HG03097 (cell line): ENCODE measurements at regions not wholly inside any gene's neighbourhood (a gene's known extent, or its start where the extent isn't known, plus 50 kb on each side); places are given as distances from the start of the nearest gene placed in this dataset.
"Not testable (repeated sequence)": the region's sequence is repeated elsewhere in the genome, so short reads cannot be mapped to it uniquely, and the experiment has no call there.

Experiments used
- ATAC-seq: cut with Tn5 transposase; IDR thresholded peaks from one replicate; pipeline ENCODE4 v1.9.1; 2021; ENCODE audit not compliant: unreplicated experiment, low FRiP score

DNA sequence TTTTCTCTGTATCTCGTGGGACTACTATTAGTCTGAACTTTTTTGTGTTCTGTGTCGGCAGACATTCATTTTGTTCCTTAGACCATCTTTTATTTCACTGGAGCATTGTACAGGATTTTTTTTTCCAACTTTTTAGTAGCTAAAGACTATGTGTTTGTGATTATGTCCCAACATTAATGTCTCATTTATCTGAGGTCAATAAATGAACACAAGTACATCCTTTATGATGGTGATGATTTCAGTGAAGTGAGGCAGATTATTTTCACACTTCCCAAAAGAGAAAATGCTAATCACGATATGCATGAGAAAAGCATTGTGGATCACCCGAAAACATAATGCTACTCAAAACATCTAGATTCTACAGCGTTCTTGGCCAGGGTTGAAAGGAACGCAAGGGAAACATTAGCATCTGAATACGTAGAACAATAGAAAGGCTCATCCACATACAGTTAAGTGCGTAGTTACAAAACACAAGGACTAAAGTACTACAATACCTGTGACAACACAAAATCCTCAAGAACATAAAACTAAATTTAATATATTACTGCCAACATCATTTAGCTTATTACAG, 981.7 kb upstream of the NCAM2 start:
- ATAC-seq, result no peak

DNA sequence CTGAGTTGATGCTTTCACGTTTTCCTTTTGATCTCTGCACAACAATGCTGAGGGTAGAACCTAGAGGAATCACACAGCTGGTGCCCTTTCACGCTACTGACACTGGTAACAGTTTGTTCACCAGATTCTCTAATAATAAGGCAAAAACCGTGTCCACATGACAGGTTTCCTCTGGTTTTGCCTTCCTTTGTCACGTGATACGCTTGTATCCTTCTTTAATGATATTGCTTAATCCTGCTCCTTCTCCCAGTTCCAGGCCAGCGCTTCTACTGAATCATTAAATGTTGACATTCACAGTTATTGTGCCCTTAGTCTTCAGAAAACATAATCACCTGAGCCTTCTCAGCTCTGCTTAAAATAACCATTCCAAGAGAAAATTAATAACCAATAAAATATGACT, 978.2 kb upstream of the NCAM2 start:
- no peak for ATAC-seq

DNA sequence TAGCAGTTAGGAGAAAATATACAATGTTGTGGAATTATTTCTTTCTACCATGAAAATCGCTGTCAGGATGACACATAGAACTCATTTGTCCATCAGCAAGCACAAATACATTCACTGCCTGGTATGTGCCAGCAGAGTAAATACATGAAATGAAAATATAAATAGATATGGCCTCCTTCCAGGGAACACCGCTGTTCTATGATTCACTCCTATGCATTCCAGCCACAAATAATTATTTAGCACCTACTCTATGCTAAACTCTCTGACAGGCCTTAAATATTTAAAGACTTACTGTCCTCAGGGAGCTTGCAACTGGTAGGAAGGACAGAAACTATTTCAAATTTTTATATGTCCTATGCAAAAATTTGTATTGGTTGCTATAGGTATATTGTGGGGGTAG, 975.0 kb upstream of the NCAM2 start:
- no peak for ATAC-seq

DNA sequence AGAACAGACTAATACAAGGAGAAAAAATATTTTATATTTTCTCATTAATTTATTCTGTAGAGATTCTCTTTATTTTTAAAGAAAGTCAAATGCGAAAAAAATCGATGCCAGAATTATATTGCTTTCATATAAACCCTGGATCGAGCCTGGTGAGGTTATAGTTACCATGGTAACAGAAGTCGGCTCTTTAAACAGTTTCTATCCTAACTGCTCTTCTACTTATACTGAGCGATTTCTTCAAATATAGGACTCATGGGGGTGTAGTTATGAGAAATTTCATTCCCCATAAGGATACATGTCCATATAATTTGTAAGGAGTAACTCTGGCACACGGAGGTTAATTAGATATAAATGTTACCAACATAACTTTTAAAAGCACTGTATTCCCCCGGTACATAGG, 973.5 kb upstream of the NCAM2 start:
- ATAC-seq, result no peak

DNA sequence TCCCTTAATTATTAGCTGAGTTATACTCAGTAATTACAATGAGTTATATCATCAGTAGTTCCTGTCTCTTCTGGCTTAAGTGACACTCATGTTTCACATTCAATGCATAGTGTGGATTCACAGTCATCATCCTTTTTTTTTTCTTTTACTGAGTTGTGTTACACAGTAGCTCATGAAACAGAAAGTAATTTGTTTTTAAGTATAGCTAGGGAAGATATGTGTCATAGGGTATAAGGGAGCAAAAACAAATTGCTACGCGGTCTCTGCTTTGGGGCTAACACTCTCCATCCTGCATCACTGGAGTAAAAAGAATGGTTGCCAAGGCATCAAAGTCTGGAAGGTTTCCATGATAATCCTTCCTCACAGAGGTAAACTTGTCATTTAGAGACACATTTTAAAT, 971.7 kb upstream of the NCAM2 start:
- ATAC-seq, result no peak

DNA sequence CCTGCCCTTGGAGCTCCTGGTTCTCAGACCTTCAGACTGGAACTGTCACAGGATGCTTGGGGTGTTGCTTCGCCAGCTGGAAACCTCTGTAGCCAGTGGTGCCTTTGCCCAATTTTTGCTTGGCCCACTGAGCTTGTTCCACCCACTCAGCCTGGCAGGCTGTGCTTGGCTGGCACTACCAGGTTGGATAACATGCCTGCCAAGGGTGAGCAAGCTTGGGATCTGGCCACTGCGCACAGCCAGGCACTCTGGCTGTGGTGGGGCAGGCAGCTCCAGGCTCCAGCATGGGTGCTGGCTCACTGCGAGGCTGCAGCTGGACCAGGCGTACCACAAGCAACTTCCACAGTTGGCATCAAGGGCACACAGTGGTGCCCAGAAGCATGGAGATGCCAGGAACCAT, 967.8 kb upstream of the NCAM2 start:
- no peak for ATAC-seq

DNA sequence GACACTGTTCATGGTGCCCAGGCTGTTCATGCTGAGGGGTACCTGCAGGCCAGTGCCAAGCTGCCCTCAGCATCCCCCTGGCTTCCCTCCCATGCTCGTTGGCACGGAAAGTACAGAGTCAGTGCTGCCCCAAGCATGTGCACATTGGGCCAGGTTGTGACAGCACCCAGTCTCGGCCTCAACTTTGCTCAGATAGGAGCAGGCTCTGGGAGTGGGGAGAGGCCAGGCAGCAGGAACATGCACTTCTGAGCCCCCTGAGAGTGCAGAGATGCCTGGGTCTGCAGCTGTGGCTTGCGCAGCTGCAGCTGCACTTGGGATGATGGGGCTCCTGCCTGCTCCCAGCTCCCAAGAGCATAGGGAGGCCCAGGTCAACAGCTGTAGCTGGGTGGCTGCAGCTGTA, 966.4 kb upstream of the NCAM2 start:
- no peak for ATAC-seq

DNA sequence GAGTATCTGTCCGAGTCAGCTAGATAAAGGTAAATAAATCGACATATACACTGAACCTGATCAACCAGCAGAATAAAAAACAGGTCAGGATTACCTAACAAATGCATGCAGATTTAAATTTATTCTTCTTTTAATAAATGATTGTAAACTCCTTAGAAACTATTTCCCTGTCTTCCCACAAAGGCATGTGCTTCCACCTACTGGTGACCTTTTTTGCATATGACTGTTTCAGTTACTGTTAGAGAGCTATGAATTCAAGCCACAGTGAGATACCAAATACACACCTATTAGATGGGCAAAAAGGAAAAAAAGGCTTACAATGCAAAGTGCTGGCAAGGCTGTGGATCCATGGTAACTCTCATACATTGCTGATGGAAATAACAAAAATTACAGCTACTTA, 957.4 kb upstream of the NCAM2 start:
- no peak for ATAC-seq

DNA sequence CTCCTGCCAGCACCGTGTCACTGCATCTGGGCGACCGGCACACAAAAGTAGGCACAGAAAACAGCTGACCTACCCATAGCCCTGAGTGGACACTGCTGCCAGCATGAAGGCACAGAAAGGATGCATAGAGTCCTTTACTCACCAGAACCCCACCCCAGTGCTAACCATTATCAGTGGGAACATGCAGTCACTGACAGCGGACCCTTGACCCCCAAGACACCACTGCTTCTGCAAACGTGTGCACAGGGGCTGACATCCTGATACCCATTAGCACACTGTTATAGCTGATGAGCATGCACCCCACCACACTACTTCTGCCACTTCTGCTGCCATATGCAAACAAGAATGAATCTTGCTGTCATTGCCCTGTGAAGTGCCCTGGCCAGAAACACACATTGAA, 953.0 kb upstream of the NCAM2 start:
- ATAC-seq, result no peak

DNA sequence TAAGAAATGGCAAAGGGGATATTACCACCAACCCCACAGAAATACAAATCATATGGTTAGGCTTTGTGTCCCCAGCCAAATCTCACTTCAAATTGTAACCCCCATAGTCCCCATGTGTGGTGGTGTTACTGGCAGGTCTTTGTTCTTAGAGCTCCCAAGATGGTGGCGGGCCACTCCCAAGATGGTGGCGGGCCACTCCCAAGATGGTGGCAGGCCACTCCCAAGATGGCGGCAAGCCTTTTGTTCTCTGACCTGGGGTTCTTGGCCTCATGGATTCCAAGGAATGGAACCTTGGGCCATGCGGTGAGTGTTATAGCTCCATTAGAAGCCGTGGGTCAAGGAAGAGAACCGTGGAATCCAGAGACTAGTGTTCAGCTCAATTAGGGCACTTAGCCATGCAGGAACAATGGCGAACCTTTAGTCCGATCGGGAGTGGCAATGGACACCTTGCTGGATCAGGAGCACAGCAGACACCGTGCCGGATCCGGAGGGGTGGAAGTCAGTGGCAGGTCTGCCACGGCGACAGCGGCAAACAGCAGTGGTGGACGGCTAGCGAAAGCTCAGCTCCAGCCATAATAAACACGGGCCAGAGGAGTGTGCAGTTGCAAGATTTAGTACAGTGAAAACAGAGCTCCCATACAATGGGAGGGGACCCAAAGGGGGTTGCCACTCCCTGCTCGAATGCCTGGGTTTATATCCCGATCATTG, 949.9 kb upstream of the NCAM2 start:
- not testable (repeated sequence) for ATAC-seq

DNA sequence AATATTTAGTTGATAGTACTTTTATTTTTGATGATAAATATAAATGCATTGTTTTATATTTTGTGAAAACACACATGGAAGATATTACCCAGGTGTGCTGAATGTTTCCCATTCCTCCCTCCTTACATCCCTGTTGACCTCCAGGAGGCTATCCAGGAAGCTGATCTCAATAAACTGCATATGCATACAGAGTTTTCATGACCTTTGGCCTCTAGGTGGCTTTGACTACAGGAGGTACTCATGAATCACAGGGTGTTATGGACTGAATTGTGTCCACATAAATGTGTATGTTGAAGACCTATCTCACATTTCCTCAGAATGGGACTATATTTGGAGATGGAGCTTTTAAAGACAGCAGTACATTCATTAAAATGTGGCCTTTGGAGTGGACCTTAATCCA, 914.9 kb upstream of the NCAM2 start:
- ATAC-seq, result no peak

DNA sequence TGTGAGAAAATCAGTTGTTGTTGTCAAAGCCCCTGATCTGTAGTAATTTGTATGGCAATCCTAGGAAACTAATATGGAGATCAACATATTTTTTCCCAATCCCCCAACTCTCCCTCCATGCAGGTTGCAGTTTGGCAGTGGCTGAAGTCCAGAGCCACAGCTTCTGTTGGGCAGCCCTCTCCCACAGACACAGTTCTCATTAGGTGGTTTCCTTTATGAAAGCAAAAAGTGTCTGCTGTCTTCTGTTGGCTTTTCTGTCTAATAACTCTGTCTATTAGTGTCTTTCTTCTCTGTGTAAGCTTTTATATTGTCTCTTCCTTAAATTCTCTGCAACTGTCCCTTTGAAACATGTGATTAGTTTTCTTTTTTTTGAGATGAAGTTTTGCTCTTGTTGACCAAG, 914.3 kb upstream of the NCAM2 start:
- no peak for ATAC-seq

DNA sequence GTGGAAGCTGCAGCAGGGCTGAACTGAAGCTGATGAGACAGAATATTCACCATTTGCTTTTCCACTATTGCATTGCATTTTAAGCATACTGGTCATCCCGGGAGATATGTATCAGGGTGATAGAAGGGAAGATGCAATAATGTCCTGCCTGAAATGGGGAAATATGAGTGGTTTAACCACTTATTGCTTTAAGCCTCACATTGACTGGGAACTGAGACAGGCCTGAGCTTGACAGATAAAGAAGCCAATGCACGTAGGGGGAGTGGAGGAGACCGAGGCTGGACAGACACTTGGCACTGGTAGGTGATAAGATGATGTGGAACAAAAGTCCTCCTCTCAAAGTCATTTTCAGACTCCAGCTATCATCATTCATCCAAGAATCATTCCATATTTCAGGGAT, 911.7 kb upstream of the NCAM2 start:
- no peak for ATAC-seq

DNA sequence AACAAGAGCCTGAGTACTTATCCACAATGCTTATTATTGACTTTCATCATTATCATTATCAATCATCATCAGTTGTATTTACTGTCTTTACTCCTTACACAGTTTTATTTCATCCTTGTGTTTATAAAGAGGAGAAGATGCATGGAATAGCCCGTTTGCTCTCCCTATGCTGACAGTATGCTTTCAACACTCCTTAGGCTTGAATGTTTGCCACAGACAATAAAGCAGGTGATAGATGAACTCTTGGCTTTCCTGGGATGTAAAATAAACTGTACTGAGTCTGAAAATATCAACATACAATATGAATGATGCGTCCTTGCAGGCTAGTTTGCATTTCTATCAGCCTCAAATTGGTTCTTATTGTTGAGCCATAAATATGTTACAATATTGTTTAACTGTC, 891.8 kb upstream of the NCAM2 start:
- no peak for ATAC-seq

DNA sequence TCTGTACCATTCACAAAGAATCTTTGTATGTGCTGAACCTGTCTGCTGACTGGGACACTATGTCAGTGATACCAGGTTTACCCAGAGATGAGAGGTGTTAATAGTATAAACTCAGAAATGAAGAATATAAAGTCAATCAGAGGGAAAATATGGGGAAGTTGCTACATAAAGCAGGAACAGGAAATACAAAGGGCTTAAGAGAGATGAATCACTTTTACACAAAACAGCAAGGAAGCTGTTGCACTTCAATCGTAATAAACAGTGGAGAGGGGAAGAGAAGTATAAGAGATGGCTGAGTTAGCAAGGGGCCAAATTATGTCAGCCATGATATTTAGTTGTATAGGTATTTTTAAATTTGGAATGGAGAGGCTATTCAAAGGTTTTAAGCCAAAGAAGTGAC, 890.2 kb upstream of the NCAM2 start:
- no peak for ATAC-seq

DNA sequence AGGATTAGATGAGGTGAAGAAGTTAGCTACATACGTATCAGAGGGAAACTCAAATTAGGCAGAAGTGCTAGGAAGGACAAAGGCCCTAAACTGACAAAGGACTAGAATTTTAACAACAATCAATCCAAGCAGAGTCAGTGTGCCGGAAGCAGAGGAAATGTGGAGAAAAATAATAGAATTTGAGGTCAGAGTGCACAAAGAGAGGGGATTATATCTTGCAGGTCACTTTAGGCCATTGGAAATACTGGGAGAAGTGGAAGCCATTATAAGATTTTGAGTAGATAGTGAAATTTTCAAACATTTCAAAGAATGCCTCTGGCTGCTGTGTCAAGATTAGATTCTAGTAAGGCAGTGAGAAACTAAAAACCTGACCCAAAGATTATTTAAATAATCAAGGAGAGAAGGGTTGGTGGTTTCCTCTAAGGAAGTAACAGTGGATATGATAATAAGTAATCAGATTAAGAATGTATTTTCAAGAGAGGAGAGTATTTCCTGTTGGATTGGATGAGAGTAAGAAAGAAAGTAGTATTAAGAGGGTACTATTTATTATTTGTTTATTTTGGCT, 889.2 kb upstream of the NCAM2 start:
- no peak for ATAC-seq

DNA sequence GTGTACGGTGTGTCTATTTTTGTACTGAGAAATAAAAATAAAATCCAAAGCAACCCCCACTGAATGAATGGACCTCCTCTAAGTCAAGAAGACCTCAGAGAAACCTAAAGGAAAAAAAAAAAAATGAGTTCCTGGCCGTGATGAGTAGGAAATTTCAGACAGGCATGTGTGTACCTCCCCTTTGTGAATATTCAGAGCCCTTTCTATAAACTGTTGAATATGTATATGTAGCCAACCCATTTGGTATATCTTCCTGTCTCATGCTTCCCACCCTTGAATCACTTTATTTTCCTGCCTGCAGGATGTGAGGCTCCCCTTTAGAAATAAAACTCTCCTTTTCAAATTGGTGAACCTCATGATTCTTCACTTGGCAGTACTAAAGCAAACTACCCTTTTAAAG, 887.8 kb upstream of the NCAM2 start:
- ATAC-seq, result no peak

DNA sequence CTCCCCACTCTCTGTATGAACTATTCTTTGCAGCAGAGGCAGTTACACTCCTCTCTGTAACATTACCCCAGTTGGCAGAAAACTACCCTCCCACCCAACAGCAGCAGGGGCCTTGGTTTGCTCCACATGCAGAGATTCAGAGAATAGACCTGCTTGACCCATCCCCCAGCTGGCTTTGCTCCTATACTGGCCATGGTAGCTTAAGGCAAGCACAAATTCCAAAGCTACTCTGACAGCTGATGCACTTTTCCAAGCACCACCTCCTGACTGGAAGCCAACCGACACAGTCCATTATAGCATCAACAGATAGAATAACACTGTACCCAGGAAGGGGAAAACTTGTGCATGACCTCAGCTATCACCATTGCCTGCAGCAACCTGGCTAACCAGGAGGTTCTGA, 846.5 kb upstream of the NCAM2 start:
- ATAC-seq, result no peak

DNA sequence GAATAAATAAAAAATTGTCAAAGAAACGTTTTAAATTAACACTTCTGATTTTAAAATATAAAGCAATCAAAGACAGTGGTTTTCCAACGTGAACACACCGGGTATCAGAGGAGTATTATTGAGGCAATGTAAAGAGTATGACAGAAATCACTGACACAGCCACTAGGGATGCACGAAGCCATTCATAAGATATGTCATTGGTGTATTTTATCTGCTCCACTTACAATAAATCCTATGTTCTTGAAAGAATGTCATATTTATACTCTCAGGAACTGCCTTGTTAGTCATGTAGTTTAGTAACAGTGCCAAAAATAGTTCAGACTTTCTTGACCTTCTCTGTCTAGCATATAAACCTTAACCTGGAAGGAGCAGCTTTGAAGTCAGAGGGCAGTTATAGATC, 835.0 kb upstream of the NCAM2 start:
- ATAC-seq, result no peak

DNA sequence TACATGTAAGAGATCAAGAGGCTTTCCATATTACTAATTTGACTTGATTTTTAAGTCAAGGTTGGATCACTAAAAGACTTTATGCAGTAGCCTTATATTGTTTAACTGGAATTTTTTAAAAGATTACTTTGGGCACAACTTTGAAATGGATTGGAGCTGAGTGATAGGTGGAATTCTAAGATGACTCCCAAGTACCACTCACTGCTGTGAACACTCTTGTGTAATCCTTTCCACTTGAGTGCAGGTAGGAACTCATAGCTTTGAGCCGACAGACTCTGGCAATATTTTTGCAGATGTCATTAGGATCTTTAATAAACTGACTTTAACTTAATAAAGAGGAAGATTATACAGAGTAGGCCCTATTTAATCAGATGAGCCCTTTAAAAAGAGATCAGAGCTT, 831.1 kb upstream of the NCAM2 start:
- no peak for ATAC-seq

DNA sequence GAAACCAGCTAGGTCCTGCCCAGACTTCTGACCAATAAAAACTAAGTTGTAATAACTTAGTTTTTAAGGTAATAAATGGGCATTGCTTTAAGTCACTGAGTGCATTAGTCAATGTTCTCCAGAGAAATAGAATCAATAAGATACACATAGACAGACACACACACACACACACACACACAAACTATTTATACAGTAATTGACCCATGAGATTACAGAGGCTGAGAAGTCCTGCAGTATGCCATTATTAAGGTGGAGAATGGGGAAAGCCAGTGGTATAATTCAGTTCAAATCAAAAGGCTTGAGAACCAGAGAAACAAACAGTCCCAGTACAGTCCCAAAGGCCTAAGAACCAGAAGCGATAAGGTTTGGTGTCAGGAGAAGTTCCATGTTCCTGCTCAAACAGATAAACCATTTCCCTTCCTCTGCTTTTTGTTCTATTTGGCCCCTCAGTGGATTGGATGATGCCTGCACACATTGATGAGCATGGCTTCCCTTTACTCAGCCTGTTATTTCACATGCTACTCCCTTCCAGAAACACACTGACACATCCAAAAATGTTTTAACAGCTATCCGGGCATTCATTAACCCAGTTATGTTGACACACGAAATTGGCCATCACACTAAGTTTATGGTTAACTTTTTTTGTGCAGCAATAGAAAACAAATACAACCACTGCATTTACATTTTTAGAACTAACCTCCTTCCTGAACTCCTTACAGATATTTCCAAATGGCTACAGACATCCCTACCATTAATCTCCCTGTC, 828.2 kb upstream of the NCAM2 start:
- ATAC-seq, result no peak

DNA sequence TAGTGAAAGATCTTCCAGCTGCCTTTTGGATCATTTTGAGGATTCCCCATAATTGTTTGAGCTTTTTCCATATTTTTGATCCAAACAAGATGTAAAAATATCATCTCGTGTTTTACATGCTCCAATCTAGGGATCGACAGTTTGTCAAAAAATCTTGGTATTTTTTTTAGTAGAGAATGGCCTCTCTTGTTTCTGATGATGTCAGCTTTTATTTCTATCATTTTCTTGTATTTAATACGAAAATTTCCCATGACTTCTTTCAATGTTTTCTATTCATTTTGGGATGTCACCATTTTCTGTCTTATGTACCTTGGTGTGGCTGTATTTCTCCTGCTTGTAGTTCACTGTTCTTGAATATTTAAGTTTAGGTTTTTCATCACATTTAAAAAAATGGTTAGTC, 812.0 kb upstream of the NCAM2 start:
- ATAC-seq, result no peak
